Immature natural killer cell (primary cell): ENCODE measurements at regions not wholly inside any gene's neighbourhood (a gene's known extent, or its start where the extent isn't known, plus 50 kb on each side); places are given as distances from the start of the nearest gene placed in this dataset.

ENCODE experiments used
- DNase-seq, 3 donors: peaks; one replicate each; pipeline ENCODE4 v3.0.0; 2022; ENCODE audit warnings: mixed read lengths in 1 of 3
- H3K27ac Mint-ChIP-seq, 6 donors: one replicate each; pipeline ENCODE4 v1.8.0; 2020; ENCODE audit warnings: mixed read lengths in 6 of 6, mild to moderate bottlenecking in 5 of 6, inconsistent platforms in 4 of 6, moderate library complexity in 3 of 6
- H3K27me3 Mint-ChIP-seq, 3 donors: one replicate each; pipeline ENCODE4 v1.8.0; 2020 to 2021; ENCODE audit warnings: low read depth in 3 of 3, mild to moderate bottlenecking in 3 of 3, mixed read lengths in 3 of 3, moderate library complexity in 3 of 3, inconsistent platforms in 1 of 3
- H3K36me3 Mint-ChIP-seq, 3 donors: one replicate each; pipeline ENCODE4 v1.8.0; 2020; ENCODE audit warnings: mixed read lengths in 3 of 3, inconsistent platforms in 2 of 3, mild to moderate bottlenecking in 2 of 3
- H3K4me1 Mint-ChIP-seq, 2 donors: one replicate each; pipeline ENCODE4 v1.8.0; 2020; ENCODE audit warnings: inconsistent platforms in 2 of 2, mild to moderate bottlenecking in 2 of 2, mixed read lengths in 2 of 2, moderate library complexity in 1 of 2
- H3K4me3 Mint-ChIP-seq, 5 donors: one replicate each; pipeline ENCODE4 v1.8.0; 2020; ENCODE audit warnings: mild to moderate bottlenecking in 5 of 5, mixed read lengths in 5 of 5, inconsistent platforms in 3 of 5, moderate library complexity in 3 of 5
- H3K9me3 Mint-ChIP-seq, 6 donors: one replicate each; pipeline ENCODE4 v1.8.0; 2020; ENCODE audit warnings: mild to moderate bottlenecking in 6 of 6, mixed read lengths in 6 of 6, inconsistent platforms in 4 of 6, moderate library complexity in 3 of 6

DNA sequence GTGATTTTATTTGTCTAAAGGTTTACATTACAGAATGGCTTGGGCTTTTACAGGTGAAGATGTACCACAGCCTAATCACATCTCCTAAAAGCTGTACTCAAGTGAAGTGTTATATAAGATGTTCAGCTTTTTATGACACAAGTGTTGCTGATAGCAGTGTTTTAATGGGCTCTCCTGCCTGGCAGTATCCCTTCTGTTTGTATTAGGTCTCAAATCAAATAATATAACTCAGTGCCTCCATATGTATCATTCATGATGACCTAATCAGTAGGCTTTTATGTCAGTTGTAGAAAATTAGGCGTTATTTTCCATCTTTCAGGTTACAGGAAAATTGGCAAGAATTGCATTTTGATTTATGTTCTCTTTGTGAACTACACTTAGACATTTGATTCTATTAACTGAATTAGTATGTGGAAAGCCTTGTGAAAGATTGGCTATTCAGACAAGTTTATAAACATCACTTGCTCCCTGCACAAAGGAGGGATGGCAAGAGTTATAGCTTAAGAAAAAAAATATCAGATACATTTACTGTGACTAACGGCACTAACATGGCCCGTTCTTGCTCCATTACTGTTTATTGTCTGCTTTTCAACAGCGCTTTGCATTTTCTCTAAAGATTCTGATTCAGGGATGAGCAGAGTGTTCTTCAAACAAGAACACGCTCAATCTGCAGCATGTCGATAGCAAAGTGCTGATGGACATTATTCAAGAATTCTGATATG is 143.7 kb upstream of the DIO2 start:
- Mint-ChIP-seq H3K27me3 (peaks cover 0 to 2% (median 0%) of the 10 kb centered on the region in 3 donors), H3K4me1 (no peaks in the 10 kb centered on the region), H3K4me3 (no peak overlapping the region), H3K9me3 (peaks cover 0 to 14% (median 9%) of the 10 kb centered on the region in 6 donors), H3K36me3 (no peaks in the 10 kb centered on the region), H3K27ac (no peak overlapping the region)
- DNase-seq = no peak

DNA sequence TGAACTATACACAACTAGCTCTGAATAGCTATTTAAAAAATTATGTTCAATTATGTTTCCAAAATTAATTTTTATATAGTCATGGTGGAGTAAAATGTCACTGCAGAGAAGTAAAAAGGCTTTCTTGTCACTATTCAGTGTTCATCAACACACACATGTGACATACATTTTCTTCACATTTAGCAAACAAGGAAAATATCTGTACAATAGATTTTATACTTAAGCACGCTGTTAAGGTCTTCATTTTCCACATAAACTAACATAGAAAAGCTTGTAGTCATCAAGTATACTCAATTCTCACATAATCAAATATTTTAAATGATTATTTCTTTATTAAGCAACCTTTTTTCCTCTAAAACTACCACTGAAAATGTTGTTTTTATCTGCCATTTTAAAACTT is 141.2 kb upstream of the DIO2 start:
- no peak for DNase-seq
- Mint-ChIP-seq H3K9me3 (peaks cover 0 to 26% (median 9%) of the 10 kb centered on the region in 6 donors), H3K36me3 (no peaks in the 10 kb centered on the region), H3K27ac (no peak overlapping the region), H3K27me3 (peaks cover 0 to 2% (median 0%) of the 10 kb centered on the region in 3 donors), H3K4me3 (no peak overlapping the region), H3K4me1 (no peaks in the 10 kb centered on the region)

DNA sequence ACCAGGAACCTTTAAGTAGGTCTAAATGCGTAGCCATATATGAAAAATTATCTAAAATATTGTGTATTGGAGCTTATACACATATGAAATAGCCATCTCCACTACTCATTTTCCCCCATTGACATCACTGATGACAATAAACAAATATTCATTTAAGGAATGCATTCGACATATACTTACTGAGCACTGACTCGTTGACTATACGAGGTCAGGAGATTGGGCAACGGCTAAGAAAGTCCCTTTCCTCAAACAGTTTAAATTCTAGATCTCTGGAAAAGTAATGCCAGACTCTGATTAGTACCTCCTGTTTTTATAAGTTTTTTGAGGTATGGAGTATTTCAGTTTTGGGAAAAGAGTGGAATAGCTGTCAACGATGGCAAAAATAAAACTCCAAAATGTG is 139.4 kb upstream of the DIO2 start:
- Mint-ChIP-seq H3K4me3 (no peak overlapping the region), H3K36me3 (no peaks in the 10 kb centered on the region), H3K4me1 (no peaks in the 10 kb centered on the region), H3K27me3 (no peaks in the 10 kb centered on the region), H3K9me3 (peaks cover 0 to 33% (median 9%) of the 10 kb centered on the region in 6 donors), H3K27ac (no peak overlapping the region)
- DNase-seq = no peak

DNA sequence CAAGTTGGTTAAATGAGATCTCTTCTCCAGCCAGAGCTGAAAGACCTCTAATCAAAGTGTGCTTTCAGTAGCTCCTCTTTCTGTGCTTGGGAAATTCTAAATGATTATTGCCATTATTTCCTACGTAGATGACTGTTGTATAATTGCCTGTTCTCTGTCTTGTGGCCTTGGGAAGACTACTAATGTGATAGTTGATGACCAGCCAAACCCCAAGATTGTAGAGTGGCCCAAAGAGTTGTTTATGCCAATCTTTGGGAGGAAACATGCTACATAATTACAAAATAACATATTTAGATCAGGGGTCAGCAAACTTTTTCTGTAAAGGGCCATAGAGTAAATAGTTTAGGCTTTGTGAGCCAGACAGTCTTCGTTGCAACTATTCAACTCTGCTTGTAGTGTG is 135.1 kb upstream of the DIO2 start:
- Mint-ChIP-seq H3K9me3 (peaks cover 4 to 43% (median 6%) of the 10 kb centered on the region in 6 donors), H3K4me3 (no peak overlapping the region), H3K36me3 (no peaks in the 10 kb centered on the region), H3K27ac (no peak overlapping the region), H3K4me1 (no peaks in the 10 kb centered on the region), H3K27me3 (peaks cover 0 to 3% (median 2%) of the 10 kb centered on the region in 3 donors)
- DNase-seq = no peak

DNA sequence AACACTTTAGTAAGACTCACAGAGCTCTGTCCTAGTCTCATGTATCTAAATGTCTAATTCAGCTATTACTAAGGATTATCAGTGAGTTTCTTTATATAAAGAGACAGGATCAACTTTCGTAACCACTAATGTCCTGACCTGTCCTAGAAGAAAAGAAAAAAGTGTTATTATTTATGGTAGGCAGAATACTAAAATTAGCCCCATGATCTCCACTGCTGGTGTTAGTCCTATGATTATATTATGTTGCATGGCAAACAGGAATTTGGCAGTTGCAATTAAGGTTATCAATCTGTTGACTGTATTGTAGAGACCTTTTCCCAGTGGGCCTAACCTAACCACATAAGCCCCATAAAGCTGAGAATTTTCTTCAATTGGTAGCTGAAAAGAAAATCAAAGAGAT is 132.9 kb upstream of the DIO2 start:
- DNase-seq = no peak
- Mint-ChIP-seq H3K4me1 (no peaks in the 10 kb centered on the region), H3K9me3 (peaks cover 8 to 47% (median 19%) of the 10 kb centered on the region in 6 donors), H3K36me3 (no peaks in the 10 kb centered on the region), H3K27me3 (peaks cover 0 to 3% (median 2%) of the 10 kb centered on the region in 3 donors), H3K27ac (no peak overlapping the region), H3K4me3 (no peak overlapping the region)

DNA sequence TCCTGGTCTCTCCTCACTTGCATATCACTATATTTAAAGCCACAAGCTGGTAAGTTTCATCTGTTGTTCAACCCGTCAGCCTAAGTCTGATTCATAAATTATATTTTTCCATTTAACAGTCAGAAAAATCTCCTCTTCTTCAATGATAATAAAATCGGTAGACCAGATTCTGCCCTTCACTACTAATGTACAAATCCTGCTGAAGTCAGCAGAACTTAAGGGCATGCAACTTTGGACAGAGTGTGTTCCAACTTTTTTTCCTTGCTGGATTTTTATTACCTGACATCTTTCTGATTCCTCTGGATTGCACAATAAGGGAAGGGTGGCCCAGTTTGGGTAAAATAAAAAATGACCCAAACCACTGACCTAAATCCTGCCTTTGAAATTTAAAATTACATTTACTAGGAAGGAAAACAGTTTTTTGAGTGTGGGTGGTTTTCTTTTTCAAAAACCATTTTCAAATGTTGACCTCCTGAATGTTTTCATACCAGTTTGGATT is 125.4 kb upstream of the DIO2 start:
- Mint-ChIP-seq H3K4me3 (no peak overlapping the region), H3K27me3 (peaks cover 0 to 3% (median 0%) of the 10 kb centered on the region in 3 donors)

DNA sequence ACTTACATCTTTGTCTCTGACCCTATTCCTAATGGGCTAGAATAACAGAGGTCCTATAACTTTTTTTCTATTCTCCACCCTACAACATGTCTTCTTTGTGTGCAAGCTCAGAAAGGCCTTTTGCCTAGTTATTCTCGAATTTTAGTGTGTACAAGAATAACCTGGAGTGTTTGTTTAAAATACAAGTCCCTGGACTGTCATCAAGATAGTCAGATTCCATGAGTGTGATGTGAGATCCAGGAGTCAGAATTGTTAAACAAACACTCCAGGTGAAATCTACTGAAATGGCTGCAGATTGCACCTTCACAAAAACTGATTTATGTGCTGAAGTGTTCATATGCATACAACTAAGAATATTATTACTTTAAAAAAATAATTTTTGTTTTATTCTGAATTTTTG is 114.4 kb upstream of the DIO2 start:
- H3K4me1 Mint-ChIP-seq = no peaks in the 10 kb centered on the region
- H3K9me3 Mint-ChIP-seq = peaks cover 2 to 20% (median 7%) of the 10 kb centered on the region in 6 donors
- no peak for DNase-seq
- H3K4me3 Mint-ChIP-seq = no peak overlapping the region
- H3K27ac Mint-ChIP-seq = no peak overlapping the region
- H3K36me3 Mint-ChIP-seq = no peaks in the 10 kb centered on the region
- H3K27me3 Mint-ChIP-seq = peaks cover 0 to 1% (median 0%) of the 10 kb centered on the region in 3 donors

More for the DNA sequence above, 125.4 kb upstream of the DIO2 start:
- H3K4me1 Mint-ChIP-seq = no peaks in the 10 kb centered on the region
- H3K9me3 Mint-ChIP-seq = peaks cover 18 to 64% (median 30%) of the 10 kb centered on the region in 6 donors
- no peak for DNase-seq
- H3K36me3 Mint-ChIP-seq = no peaks in the 10 kb centered on the region
- H3K27ac Mint-ChIP-seq = no peak overlapping the region

DNA sequence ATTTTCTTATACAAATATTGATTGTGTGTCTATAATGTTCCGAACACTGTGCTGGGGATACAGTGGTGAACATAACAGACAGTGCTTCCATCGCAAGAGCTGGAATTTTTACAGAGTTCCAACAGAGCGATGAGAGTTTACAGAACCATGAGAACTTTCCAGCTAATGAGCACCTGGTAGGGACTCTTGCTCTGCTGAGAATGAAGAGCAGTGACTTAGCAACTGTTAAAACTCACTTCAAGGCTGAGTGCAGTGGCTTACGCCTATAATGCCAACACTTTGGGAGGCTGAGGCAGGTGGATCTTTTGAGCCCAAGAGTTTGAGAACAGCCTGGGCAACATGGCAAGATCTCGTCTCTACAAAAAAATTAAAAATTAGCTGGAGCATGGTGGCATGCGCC is 113.8 kb upstream of the DIO2 start:
- Mint-ChIP-seq H3K9me3 (peaks cover 2 to 24% (median 8%) of the 10 kb centered on the region in 6 donors), H3K36me3 (no peaks in the 10 kb centered on the region), H3K27me3 (no peaks in the 10 kb centered on the region), H3K4me1 (no peaks in the 10 kb centered on the region), H3K27ac (no peak overlapping the region), H3K4me3 (no peak overlapping the region)
- no peak for DNase-seq

DNA sequence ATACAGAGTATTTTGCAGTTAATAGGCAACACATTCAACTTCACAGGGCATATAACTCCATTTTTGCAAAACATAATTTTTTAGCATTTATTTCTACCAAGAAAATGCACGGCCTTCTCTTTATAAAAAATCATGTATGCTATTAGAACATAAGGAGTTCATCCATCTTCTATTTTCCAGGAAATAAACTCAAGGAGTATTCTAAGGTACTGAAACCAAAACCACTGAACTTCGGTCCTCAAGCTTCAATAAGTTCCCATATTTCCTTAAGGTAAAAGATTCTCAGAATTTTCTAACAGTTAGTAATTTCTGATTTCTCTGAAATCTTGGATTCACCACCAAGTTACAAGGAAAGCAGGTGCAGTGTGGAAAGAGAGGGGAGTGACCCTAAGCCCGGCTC is 113.3 kb upstream of the DIO2 start:
- H3K4me3 Mint-ChIP-seq = no peak overlapping the region
- H3K4me1 Mint-ChIP-seq = no peaks in the 10 kb centered on the region
- no peaks in the 10 kb centered on the region for H3K27me3 Mint-ChIP-seq

DNA sequence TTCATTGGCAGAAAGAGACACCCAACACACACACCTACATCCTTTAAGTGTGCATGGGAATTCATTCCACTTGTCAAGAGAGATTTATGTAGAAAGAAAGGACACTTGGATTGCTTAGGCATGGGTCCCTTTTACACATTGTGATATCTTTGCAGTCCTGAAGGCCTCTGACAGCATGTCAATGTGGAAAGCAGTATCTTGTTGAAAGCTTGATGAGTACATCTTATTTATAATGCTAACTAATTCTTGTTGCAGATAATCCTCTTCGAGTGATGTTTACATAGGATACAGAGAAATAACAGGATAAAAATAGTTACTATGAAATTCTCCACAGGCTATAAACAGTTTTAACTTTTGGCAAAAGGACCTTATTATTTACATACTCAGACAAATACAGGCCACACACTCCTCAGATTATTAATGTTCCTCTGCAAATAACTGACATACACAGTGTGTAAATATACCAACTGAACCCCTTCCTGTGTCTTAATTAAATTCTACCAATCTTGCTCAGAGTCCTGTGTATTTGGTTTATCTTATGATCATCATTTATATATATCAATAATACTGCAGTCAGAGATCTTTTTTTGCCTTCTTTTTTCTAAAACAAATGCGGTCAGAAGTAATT is 111.8 kb upstream of the DIO2 start:
- DNase-seq = no peak
- H3K27me3 Mint-ChIP-seq = peaks cover 0 to 2% (median 0%) of the 10 kb centered on the region in 3 donors
- no peak overlapping the region for H3K4me3 Mint-ChIP-seq
- no peaks in the 10 kb centered on the region for H3K4me1 Mint-ChIP-seq
- H3K36me3 Mint-ChIP-seq = peaks cover 0 to 4% (median 0%) of the 10 kb centered on the region in 3 donors
- H3K9me3 Mint-ChIP-seq = peaks cover 5 to 36% (median 13%) of the 10 kb centered on the region in 6 donors
- H3K27ac Mint-ChIP-seq = no peak overlapping the region

More for the DNA sequence above, 113.3 kb upstream of the DIO2 start:
- peaks cover 3 to 28% (median 10%) of the 10 kb centered on the region in 6 donors for H3K9me3 Mint-ChIP-seq
- DNase-seq = no peak
- no peak overlapping the region for H3K27ac Mint-ChIP-seq
- no peaks in the 10 kb centered on the region for H3K36me3 Mint-ChIP-seq

DNA sequence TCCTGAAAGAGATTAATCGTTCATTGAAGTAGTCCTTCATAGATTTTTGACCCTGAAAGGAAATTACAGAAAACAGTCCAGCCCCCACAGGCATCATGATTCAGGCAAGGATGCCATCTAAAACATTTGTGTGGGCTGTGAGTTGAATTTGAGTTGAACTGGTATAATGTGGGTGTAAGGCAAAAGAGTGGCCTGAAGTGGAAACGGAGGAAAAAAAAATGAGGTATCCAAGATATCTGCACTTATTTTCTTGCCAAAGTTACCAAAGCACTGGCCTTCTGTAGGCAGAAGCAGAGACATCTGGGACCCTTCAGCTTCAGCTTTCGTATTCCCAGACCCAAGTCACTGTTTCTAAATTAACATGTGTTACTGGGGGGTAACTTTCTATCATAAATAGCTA is 105.1 kb upstream of the DIO2 start:
- peaks cover 0 to 4% (median 0%) of the 10 kb centered on the region in 3 donors for H3K36me3 Mint-ChIP-seq
- H3K9me3 Mint-ChIP-seq = peaks cover 8 to 51% (median 27%) of the 10 kb centered on the region in 6 donors
- no peak for DNase-seq
- no peak overlapping the region for H3K27ac Mint-ChIP-seq
- no peaks in the 10 kb centered on the region for H3K4me1 Mint-ChIP-seq
- H3K27me3 Mint-ChIP-seq = peaks cover 0 to 3% (median 2%) of the 10 kb centered on the region in 3 donors
- no peak overlapping the region for H3K4me3 Mint-ChIP-seq

DNA sequence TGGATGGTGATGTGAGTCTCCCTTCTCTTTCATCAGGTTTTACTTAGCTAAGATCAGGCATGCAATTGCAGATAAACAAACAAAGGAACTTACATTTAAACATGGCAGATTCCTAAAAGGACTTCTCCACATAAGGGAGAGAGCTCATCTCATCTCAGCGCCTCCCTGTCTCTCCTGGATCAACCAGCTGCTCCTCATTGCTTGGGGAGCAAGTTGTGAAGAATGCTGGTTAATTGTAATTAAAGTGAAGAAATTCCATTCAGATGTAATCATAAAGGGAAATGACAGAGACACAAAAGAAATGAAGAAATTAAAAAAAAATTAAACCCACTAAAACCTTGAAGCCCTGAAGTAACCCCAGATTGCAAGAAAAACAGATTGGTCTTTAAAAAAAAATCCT is 104.4 kb upstream of the DIO2 start:
- H3K4me3 Mint-ChIP-seq = no peak overlapping the region
- peaks cover 0 to 3% (median 2%) of the 10 kb centered on the region in 3 donors for H3K27me3 Mint-ChIP-seq
- H3K4me1 Mint-ChIP-seq = no peaks in the 10 kb centered on the region
- peaks cover 0 to 4% (median 0%) of the 10 kb centered on the region in 3 donors for H3K36me3 Mint-ChIP-seq
- DNase-seq = no peak
- no peak overlapping the region for H3K27ac Mint-ChIP-seq
- peaks cover 3 to 54% (median 25%) of the 10 kb centered on the region in 6 donors for H3K9me3 Mint-ChIP-seq

DNA sequence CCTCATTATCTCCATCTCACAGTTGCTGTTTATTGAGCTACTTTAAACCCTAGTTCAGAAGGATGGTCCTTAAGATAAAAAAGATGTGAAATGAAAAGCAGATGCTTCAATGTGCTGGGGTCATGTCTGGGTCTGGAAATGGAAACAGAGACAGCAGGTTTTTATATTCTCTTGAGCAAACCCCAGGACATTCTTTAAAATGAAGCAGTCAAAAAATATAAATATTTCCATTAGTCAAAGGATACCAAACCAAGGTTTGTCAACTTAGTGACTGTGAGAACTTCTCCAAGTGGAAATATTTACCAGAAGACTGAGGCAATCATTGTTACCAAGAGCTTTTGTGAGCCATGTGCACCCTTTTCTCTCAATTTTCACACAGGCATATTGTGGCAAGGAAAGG is 102.5 kb upstream of the DIO2 start:
- Mint-ChIP-seq H3K27me3 (peaks cover 0 to 3% (median 2%) of the 10 kb centered on the region in 3 donors), H3K4me3 (no peak overlapping the region), H3K9me3 (peaks cover 13 to 53% (median 23%) of the 10 kb centered on the region in 6 donors), H3K27ac (no peak overlapping the region), H3K36me3 (no peaks in the 10 kb centered on the region), H3K4me1 (no peaks in the 10 kb centered on the region)
- no peak for DNase-seq

DNA sequence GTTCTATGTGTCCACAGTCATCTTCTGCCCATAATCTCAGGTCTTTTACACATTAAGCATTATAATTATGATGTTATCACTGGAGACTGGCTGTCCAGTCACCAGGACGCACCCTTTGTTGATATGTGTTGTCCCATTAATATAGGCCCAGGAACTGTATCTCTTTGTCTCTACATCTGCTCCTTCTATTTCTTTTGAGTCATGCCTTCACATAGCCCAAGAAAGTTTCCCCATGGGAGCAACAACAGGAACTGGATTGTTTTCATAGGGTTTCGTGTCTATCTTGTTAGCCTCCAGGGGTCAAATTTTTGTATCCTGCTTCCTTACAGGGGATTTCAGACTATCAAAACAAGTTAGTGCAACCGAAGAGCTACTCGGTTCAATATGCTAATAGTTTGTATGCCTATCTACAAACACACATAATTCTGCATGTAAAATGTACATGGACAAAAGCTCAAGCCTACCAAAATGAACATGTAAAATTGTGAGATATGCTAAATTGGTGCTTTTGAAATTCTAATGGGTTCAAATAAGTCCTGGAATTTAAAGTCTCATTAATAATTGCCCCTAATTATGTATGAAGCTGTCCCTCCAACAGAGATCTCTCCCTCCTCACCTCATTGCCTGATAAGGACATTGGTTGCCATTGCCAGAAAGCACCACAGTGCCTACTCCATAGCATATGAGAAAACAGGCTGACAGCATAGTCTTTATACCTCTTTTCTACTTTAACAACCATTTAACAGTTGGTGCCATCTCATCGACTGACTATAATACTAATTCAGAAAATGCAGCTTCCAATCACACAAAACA is 99.8 kb upstream of the DIO2 start:
- DNase-seq = no peak
- Mint-ChIP-seq H3K27ac (no peak overlapping the region), H3K9me3 (peaks cover 13 to 54% (median 17%) of the 10 kb centered on the region in 6 donors), H3K4me1 (no peaks in the 10 kb centered on the region), H3K4me3 (no peak overlapping the region), H3K36me3 (no peaks in the 10 kb centered on the region), H3K27me3 (no peaks in the 10 kb centered on the region)
